ENCODE measurements at regions not wholly inside any gene's neighbourhood (a gene's known extent, or its start where the extent isn't known, plus 50 kb on each side); places are given as distances from the start of the nearest gene placed in this dataset.

DNA sequence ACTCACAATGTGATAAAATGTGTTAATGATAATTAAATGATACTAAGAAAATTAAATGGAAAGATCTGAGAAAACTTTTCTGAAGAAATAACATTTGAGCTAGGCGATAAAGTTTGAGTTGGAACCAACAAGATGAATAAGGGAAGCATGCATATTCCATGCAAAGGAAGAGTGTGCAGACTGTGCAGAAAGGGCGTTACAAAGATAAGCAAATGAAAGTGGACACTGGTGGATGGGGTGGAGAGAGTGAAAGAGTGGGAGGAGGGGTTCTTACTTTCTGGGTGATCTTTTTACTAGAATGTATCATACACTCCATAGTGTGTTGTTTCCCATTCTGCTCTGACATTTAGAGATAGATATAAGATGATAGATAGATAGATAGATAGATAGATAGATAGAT is 138.7 kb downstream of the HTR1A start:
- Histone ChIP-seq H3K27me3 (ENCODE audit: control insufficient read depth in 1 of 2, insufficient read depth in 2 of 2, low read length in 1 of 2) (no peaks in the 10 kb centered on the region), H3K36me3 (ENCODE audit: control insufficient read depth in 1 of 2, insufficient read depth in 2 of 2, low read length in 1 of 2) (no peaks in the 10 kb centered on the region), H3K4me1 (ENCODE audit: control insufficient read depth in 1 of 2, insufficient read depth in 2 of 2, low read length in 2 of 2) (no peaks in the 10 kb centered on the region), H3K4me3 (ENCODE audit: low read length in 2 of 2) (no peak overlapping the region), H3K9me3 (ENCODE audit: control insufficient read depth, low read length) (no peaks in the 10 kb centered on the region), H3K27ac (ENCODE audit: low read depth in 1 of 2, low read length in 2 of 2) (no peak overlapping the region)
- intact Hi-C loops (cut with DNase I), result no loop called here
- ATAC-seq (ENCODE audit: low FRiP score) (no peak), DNase-seq (no peak)
- WGBS, 2 donors, result 77 to 87% methylated on average over 2 of the region's 2 CpGs

DNA sequence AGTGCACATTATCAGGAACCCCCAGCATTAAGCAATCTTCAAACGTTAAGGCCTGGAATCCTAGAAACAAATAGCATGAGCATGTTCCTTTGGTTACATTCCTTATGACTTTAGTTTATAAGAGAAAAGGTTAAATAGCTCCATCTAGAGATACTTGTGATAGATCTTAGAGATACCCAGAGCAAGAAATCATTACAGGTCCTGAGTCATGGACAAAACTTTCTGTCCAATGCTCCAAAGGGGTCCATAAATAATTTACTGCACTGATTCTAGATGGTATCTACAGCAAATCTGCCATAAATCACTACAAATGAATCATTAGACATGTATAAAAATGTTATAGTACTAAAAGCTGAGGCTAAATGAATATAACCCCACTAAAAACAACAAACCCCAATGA is 139.6 kb downstream of the HTR1A start:
- Histone ChIP-seq H3K27ac (ENCODE audit: low read depth in 1 of 2, low read length in 2 of 2) (no peak overlapping the region), H3K36me3 (ENCODE audit: control insufficient read depth in 1 of 2, insufficient read depth in 2 of 2, low read length in 1 of 2) (no peaks in the 10 kb centered on the region), H3K9me3 (ENCODE audit: control insufficient read depth, low read length) (no peaks in the 10 kb centered on the region), H3K27me3 (ENCODE audit: control insufficient read depth in 1 of 2, insufficient read depth in 2 of 2, low read length in 1 of 2) (no peaks in the 10 kb centered on the region), H3K4me3 (ENCODE audit: low read length in 2 of 2) (no peak overlapping the region), H3K4me1 (ENCODE audit: control insufficient read depth in 1 of 2, insufficient read depth in 2 of 2, low read length in 2 of 2) (no peaks in the 10 kb centered on the region)
- ATAC-seq (ENCODE audit: low FRiP score), result no peak
- intact Hi-C loops (cut with DNase I), result no loop called here
- 5 to 7% methylated on average over 1 of the region's 1 CpG for WGBS, 2 donors
- no peak for DNase-seq

DNA sequence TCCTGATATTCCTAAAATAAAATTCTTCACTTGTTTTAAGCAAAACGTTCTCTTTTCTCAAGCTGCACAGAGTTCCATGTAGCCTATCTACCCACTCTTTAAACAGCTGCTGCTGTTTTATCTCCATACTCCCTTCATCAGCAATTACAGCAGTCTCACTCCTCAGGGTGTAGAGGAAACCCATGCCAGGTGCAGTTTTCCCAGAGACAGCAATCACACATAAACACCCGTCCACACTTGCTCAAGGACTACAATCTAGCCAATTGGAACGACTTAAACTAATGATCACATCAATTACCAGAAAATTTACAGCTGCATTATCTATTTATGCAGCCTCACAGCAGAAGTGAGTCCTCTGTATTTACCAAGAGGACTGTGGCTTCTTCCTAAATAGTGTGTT is 141.7 kb downstream of the HTR1A start:
- ATAC-seq (ENCODE audit: low FRiP score), result no peak
- no peaks in the 10 kb centered on the region for H3K27me3 ChIP-seq (ENCODE audit: control insufficient read depth in 1 of 2, insufficient read depth in 2 of 2, low read length in 1 of 2)
- WGBS, 2 donors, result 30 to 42% methylated on average over 3 of the region's 3 CpGs
- intact Hi-C loops (cut with DNase I), result no loop called here
- H3K4me3 ChIP-seq (ENCODE audit: low read length in 2 of 2), result no peak overlapping the region
- H3K4me1 ChIP-seq (ENCODE audit: control insufficient read depth in 1 of 2, insufficient read depth in 2 of 2, low read length in 2 of 2), result no peaks in the 10 kb centered on the region
- H3K27ac ChIP-seq (ENCODE audit: low read depth in 1 of 2, low read length in 2 of 2), result no peak overlapping the region
- no peak for DNase-seq
- no peaks in the 10 kb centered on the region for H3K36me3 ChIP-seq (ENCODE audit: control insufficient read depth in 1 of 2, insufficient read depth in 2 of 2, low read length in 1 of 2)
- H3K9me3 ChIP-seq (ENCODE audit: control insufficient read depth, low read length), result peaks cover 2% of the 10 kb centered on the region

GRCh38 chr5:63812693-63813092 is 149.6 kb downstream of the HTR1A start:
- H3K9me3 ChIP-seq (ENCODE audit: control insufficient read depth, low read length), result peaks cover 6% of the 10 kb centered on the region
- intact Hi-C loops (cut with DNase I), result no loop called here
- H3K27ac ChIP-seq (ENCODE audit: low read depth in 1 of 2, low read length in 2 of 2), result no peak overlapping the region
- ATAC-seq (ENCODE audit: low FRiP score) (no peak), DNase-seq (no peak)
- no peaks in the 10 kb centered on the region for H3K27me3 ChIP-seq (ENCODE audit: control insufficient read depth in 1 of 2, insufficient read depth in 2 of 2, low read length in 1 of 2)
- H3K4me1 ChIP-seq (ENCODE audit: control insufficient read depth in 1 of 2, insufficient read depth in 2 of 2, low read length in 2 of 2), result no peaks in the 10 kb centered on the region
- WGBS, 2 donors, result 62 to 69% methylated on average over 3 of the region's 3 CpGs
- no peak overlapping the region for H3K4me3 ChIP-seq (ENCODE audit: low read length in 2 of 2)
- no peaks in the 10 kb centered on the region for H3K36me3 ChIP-seq (ENCODE audit: control insufficient read depth in 1 of 2, insufficient read depth in 2 of 2, low read length in 1 of 2)

- intact Hi-C loops (cut with DNase I), result no loop called here
- no peaks in the 10 kb centered on the region for H3K4me1 ChIP-seq (ENCODE audit: control insufficient read depth in 1 of 2, insufficient read depth in 2 of 2, low read length in 2 of 2)
- no peaks in the 10 kb centered on the region for H3K36me3 ChIP-seq (ENCODE audit: control insufficient read depth in 1 of 2, insufficient read depth in 2 of 2, low read length in 1 of 2)
- peaks cover 6% of the 10 kb centered on the region for H3K9me3 ChIP-seq (ENCODE audit: control insufficient read depth, low read length)
- 71 to 73% methylated on average over 2 of the region's 2 CpGs for WGBS, 2 donors
- H3K27me3 ChIP-seq (ENCODE audit: control insufficient read depth in 1 of 2, insufficient read depth in 2 of 2, low read length in 1 of 2), result no peaks in the 10 kb centered on the region
- DNase-seq (no peak), ATAC-seq (ENCODE audit: low FRiP score) (no peak)
- H3K4me3 ChIP-seq (ENCODE audit: low read length in 2 of 2), result no peak overlapping the region
- H3K27ac ChIP-seq (ENCODE audit: low read depth in 1 of 2, low read length in 2 of 2), result no peak overlapping the region
Observed at GRCh38 chr5:63811961-63812360, 150.3 kb downstream of the HTR1A start.

DNA sequence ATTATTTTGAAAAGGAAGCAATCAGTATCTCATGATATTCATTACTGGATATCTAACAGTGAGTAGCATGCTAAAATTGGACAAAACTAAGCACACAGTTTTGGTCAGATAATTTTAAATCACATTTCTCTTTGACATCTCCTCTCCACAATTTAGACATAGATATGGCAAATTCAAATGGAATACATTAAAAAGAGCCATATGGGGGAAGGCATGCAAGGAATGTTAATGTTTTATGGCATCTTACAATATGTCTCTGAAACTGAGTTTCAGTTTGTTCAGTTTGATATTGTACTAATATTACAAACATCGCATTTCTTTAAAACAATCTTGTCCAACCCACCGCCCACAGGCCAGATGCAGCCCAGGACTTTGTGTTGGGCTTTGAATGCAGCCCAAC is 151.0 kb downstream of the HTR1A start:
- Histone ChIP-seq H3K27ac (ENCODE audit: low read depth in 1 of 2, low read length in 2 of 2) (no peak overlapping the region), H3K4me3 (ENCODE audit: low read length in 2 of 2) (no peak overlapping the region), H3K36me3 (ENCODE audit: control insufficient read depth in 1 of 2, insufficient read depth in 2 of 2, low read length in 1 of 2) (no peaks in the 10 kb centered on the region), H3K4me1 (ENCODE audit: control insufficient read depth in 1 of 2, insufficient read depth in 2 of 2, low read length in 2 of 2) (no peaks in the 10 kb centered on the region), H3K27me3 (ENCODE audit: control insufficient read depth in 1 of 2, insufficient read depth in 2 of 2, low read length in 1 of 2) (no peaks in the 10 kb centered on the region), H3K9me3 (ENCODE audit: control insufficient read depth, low read length) (peaks cover 6% of the 10 kb centered on the region)
- intact Hi-C loops (cut with DNase I), result no loop called here
- ATAC-seq (ENCODE audit: low FRiP score) (no peak), DNase-seq (no peak)
- 42 to 69% methylated on average over 2 of the region's 2 CpGs for WGBS, 2 donors

DNA sequence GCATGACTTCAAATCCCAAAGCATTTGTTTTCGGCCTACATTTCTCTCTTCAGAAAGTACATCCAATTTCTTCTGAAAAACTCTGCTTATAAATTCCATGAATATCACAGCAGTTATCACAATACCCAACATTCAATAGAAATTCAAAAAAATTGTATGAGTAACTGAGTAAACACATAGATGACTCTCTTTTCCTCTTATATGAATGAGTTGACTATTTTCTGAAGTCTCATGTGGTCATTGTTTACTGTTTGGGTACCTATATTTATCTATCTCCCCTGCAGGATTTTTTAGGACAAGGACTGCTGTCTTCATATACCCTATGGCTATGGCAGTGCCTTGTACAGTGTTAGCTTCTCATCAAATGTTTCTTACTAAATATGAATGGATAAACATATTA is 157.1 kb downstream of the HTR1A start:
- intact Hi-C loops (cut with DNase I), result no loop called here
- Histone ChIP-seq H3K4me1 (ENCODE audit: control insufficient read depth in 1 of 2, insufficient read depth in 2 of 2, low read length in 2 of 2) (no peaks in the 10 kb centered on the region), H3K27me3 (ENCODE audit: control insufficient read depth in 1 of 2, insufficient read depth in 2 of 2, low read length in 1 of 2) (no peaks in the 10 kb centered on the region), H3K36me3 (ENCODE audit: control insufficient read depth in 1 of 2, insufficient read depth in 2 of 2, low read length in 1 of 2) (no peaks in the 10 kb centered on the region), H3K9me3 (ENCODE audit: control insufficient read depth, low read length) (no peaks in the 10 kb centered on the region), H3K27ac (ENCODE audit: low read depth in 1 of 2, low read length in 2 of 2) (no peak overlapping the region), H3K4me3 (ENCODE audit: low read length in 2 of 2) (no peak overlapping the region)
- 66 to 69% methylated on average over 1 of the region's 1 CpG for WGBS, 2 donors
- ATAC-seq (ENCODE audit: low FRiP score) (no peak), DNase-seq (no peak)

DNA sequence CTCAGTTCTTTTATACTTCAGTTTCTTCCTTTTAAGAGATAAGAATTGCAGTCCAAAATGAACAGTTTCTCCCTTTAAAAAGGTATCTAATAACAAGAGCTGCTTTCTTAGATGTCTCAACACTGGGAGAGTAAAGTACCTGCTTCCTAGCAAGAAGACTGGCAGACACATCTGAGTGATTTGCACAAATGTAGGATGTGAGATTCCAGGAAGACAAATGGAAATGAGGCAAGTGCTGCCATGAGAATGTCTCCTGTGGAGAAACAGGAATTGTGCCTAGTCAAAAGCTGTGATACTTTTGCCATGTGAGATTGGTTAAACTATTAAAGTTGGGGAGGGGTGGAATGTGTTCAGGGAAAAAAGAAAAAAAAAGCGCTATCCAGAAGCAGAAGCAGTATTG is 159.1 kb downstream of the HTR1A start:
- intact Hi-C loops (cut with DNase I), result no loop called here
- Histone ChIP-seq H3K4me1 (ENCODE audit: control insufficient read depth in 1 of 2, insufficient read depth in 2 of 2, low read length in 2 of 2) (no peaks in the 10 kb centered on the region), H3K27ac (ENCODE audit: low read depth in 1 of 2, low read length in 2 of 2) (no peak overlapping the region), H3K27me3 (ENCODE audit: control insufficient read depth in 1 of 2, insufficient read depth in 2 of 2, low read length in 1 of 2) (no peaks in the 10 kb centered on the region), H3K9me3 (ENCODE audit: control insufficient read depth, low read length) (no peaks in the 10 kb centered on the region), H3K4me3 (ENCODE audit: low read length in 2 of 2) (no peak overlapping the region), H3K36me3 (ENCODE audit: control insufficient read depth in 1 of 2, insufficient read depth in 2 of 2, low read length in 1 of 2) (no peaks in the 10 kb centered on the region)
- WGBS, 2 donors, result 67 to 81% methylated on average over 1 of the region's 1 CpG
- DNase-seq, result no peak
- ATAC-seq (ENCODE audit: low FRiP score), result no peak

- H3K36me3 ChIP-seq (ENCODE audit: control insufficient read depth in 1 of 2, insufficient read depth in 2 of 2, low read length in 1 of 2), result no peaks in the 10 kb centered on the region
- intact Hi-C loops (cut with DNase I), result no loop called here
Observed at GRCh38 chr5:63794979-63795378, 167.3 kb downstream of the HTR1A start.

More at GRCh38 chr5:63794979-63795378, 167.3 kb downstream of the HTR1A start:
- H3K9me3 ChIP-seq (ENCODE audit: control insufficient read depth, low read length), result peaks cover 3% of the 10 kb centered on the region
- WGBS, 2 donors, result 70 to 80% methylated on average over 2 of the region's 2 CpGs
- no peak overlapping the region for H3K27ac ChIP-seq (ENCODE audit: low read depth in 1 of 2, low read length in 2 of 2)
- DNase-seq, result no peak
- no peaks in the 10 kb centered on the region for H3K27me3 ChIP-seq (ENCODE audit: control insufficient read depth in 1 of 2, insufficient read depth in 2 of 2, low read length in 1 of 2)
- H3K4me3 ChIP-seq (ENCODE audit: low read length in 2 of 2), result no peak overlapping the region
- ATAC-seq (ENCODE audit: low FRiP score), result no peak
- no peaks in the 10 kb centered on the region for H3K4me1 ChIP-seq (ENCODE audit: control insufficient read depth in 1 of 2, insufficient read depth in 2 of 2, low read length in 2 of 2)

All from aorta (tissue), 5 donors.